Pancreas (tissue), 10 donors: ENCODE measurements at regions not wholly inside any gene's neighbourhood (a gene's known extent, or its start where the extent isn't known, plus 50 kb on each side); places are given as distances from the start of the nearest gene placed in this dataset.

Experiments
- ATAC-seq, 4 donors: fragments of 200-7000 bp; cut with Tn5 transposase; one replicate each; pipeline versions ENCODE4 v1.8.0 to v1.9.1; 2020; ENCODE audit warnings: mild to moderate bottlenecking in 4 of 4, moderate library complexity in 4 of 4
- DNase-seq, 6 donors: peaks; one replicate each; pipeline ENCODE4 v3.0.0-alpha.2; 2020
- FAIRE-seq: peaks from 2 replicates; lab custom pipeline; 2012; peaks lifted over from hg19 to GRCh38; lab: Jason Lieb, UNC
- H3K27ac ChIP-seq, 4 donors: fragments of 200-600 bp; sonication (generic); 1 replicate in 3 of 4; 2 replicates in 1 of 4; pipeline versions ENCODE4 v1.5.0 to v1.8.0; 2020
- H3K27me3 ChIP-seq, 4 donors: fragments of 200-600 bp; one replicate each; pipeline ENCODE4 v1.8.0; 2021
- H3K36me3 ChIP-seq, 3 donors: fragments of 200-600 bp; sonication (generic) in 1 of 3; one replicate each; pipeline versions ENCODE4 v1.5.0 to v1.8.0; 2020 to 2021
- H3K4me1 ChIP-seq, 3 donors: fragments of 200-600 bp; one replicate each; pipeline ENCODE4 v1.8.0; 2021
- H3K4me3 ChIP-seq, 4 donors: fragments of 200-600 bp; sonication (generic) in 2 of 4; one replicate each; pipeline versions ENCODE4 v1.5.0 to v1.8.0; 2020 to 2021
- H3K9me3 ChIP-seq, 4 donors: fragments of 200-600 bp; one replicate each; pipeline ENCODE4 v1.8.0; 2021
- CTCF ChIP-seq, 4 donors: fragments of 200-600 bp; sonication (generic) in 3 of 4; IDR thresholded peaks; one replicate each; pipeline versions ENCODE4 v1.5.0 to v1.8.0; 2021; ENCODE audit warnings: antibody characterized with exemption in 4 of 4
- WGBS, 2 donors: extraction: QIAGEN DNeasy Blood & Tissue Kit; methylation state at CpG; one replicate each; pipeline ENCODE4 v1.1.7; 2013; 5-methylcytosine and 5-hydroxymethylcytosine counted together
- intact Hi-C, 3 donors: fragments of 100-400 bp; cut with DNase I; formaldehyde crosslinking; loops; one replicate each; pipeline versions ENCODE4 v1.11.1 to v1.14.2; 2022
- donor health status: healthy with polysubstance abuse.
- donor health status: DM: no; HTN: no; CAD: no; lungs with moderate emphysema.
- donor health status: DM: no; HTN: no; CAD: no.
- donor health status: control.
- donor health status: control.
- donor health status: Bipolar disorder and iron deficiency.
- donor health status: DM: yes; HTN: yes; CAD: no.
- donor health status: DM: no; HTN: no; CAD: no.
- donor health status: DM: no; HTN: no; CAD: no.
- donor health status: DM: yes; HTN: yes; CAD: no.

DNA sequence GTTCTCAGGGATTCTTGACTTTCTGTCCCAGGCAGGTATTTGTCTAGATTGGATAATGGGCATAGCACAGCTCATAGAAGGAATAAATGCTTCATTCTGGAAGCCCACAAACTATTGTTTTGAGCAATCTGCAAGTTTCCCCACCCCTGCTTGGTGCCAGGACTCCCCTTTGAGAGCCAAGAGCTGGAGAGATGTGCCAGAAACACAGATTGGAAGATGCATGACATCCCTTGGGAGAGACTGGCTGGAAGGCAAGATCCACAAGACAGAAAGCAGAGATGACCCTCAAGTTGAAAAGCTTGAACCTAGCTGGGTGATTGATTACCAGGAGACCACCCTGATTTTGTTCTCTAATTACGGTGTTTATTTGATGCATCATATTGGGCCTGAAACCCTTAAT is 89.2 kb upstream of the E2F8 start:
- 93 to 95% methylated on average over 1 of the region's 1 CpG for WGBS, 2 donors
- Histone ChIP-seq H3K36me3 (no peaks in the 10 kb centered on the region), H3K9me3 (no peaks in the 10 kb centered on the region), H3K27ac (no peak overlapping the region), H3K27me3 (no peaks in the 10 kb centered on the region), H3K4me3 (no peak overlapping the region), H3K4me1 (peaks cover 0 to 6% (median 0%) of the 10 kb centered on the region in 3 donors)
- TF ChIP-seq CTCF (IDR thresholded peaks at IDR 0.05) = no peak
- ATAC-seq (no peak), FAIRE-seq (no peak), DNase-seq (no peak)
- intact Hi-C loops = no loop called here

- intact Hi-C loops = no loop called here
- TF ChIP-seq CTCF (IDR thresholded peaks at IDR 0.05) = no peak
- Histone ChIP-seq H3K27me3 (no peaks in the 10 kb centered on the region), H3K9me3 (no peaks in the 10 kb centered on the region), H3K4me3 (no peak overlapping the region), H3K36me3 (no peaks in the 10 kb centered on the region), H3K4me1 (peaks cover 0 to 6% (median 0%) of the 10 kb centered on the region in 3 donors), H3K27ac (no peak overlapping the region)
- DNase-seq (no peak), ATAC-seq (no peak), FAIRE-seq (no peak)
- 58 to 63% methylated on average over 8 of the region's 8 CpGs for WGBS, 2 donors
Measured at GRCh38 chr11:19328586-19329311, 88.0 kb upstream of the E2F8 start.

DNA sequence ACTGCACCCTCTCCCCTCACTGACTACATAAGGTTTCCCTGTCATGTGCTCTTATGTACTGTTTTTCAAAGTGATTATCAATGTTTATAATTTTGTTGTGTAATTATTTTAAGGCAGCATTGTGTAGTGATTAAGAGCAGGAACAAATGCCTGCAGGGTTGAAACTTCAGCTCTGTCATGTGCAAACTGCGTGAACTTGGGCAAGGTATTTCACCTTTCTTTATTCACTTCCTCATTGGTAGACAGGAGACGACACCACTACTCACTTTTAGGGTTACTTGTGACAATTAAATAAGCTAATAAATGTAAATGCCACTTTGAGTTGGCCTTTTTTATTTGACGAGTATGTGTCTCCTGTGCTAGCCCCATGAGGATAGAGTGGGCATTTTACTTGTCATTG is 86.5 kb upstream of the E2F8 start:
- no peak overlapping the region for H3K4me3 ChIP-seq
- ATAC-seq = no peak
- no peak for DNase-seq
- H3K27ac ChIP-seq = no peak overlapping the region
- intact Hi-C loops = no loop called here
- TF ChIP-seq CTCF (IDR thresholded peaks at IDR 0.05) = no peak
- FAIRE-seq = no peak
- no peaks in the 10 kb centered on the region for H3K9me3 ChIP-seq
- WGBS, 2 donors = 82 to 83% methylated on average over 3 of the region's 3 CpGs
- no peaks in the 10 kb centered on the region for H3K36me3 ChIP-seq
- H3K27me3 ChIP-seq = no peaks in the 10 kb centered on the region
- peaks cover 0 to 6% (median 0%) of the 10 kb centered on the region in 3 donors for H3K4me1 ChIP-seq

DNA sequence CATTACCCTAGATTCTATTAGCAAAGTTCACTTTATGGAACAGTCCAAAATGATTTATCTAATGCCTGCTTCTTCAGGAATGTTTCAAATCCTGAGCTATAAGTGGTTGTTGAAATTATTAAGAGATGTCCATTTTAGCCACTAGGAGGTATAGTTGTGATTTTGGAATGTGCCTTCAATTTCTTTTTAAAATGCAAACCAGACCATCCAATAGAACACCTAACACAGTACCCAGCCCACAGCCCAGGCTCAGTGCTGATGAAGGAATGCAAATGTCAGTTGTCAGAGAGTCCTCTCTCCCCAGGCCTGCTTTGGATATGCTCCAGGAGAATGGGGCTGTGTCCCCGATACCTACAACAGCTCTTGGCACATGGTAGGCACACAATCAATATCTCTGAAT is 85.8 kb upstream of the E2F8 start:
- DNase-seq = no peak
- H3K4me3 ChIP-seq = no peak overlapping the region
- intact Hi-C loops = no loop called here
- FAIRE-seq = no peak
- no peak overlapping the region for H3K27ac ChIP-seq
- peak in 2 of 4 donors; percentile 15 to 56 for ATAC-seq
- H3K9me3 ChIP-seq = no peaks in the 10 kb centered on the region
- peaks cover 0 to 6% (median 0%) of the 10 kb centered on the region in 3 donors for H3K4me1 ChIP-seq
- H3K36me3 ChIP-seq = no peaks in the 10 kb centered on the region
- 17 to 25% methylated on average over 1 of the region's 1 CpG for WGBS, 2 donors
- H3K27me3 ChIP-seq = no peaks in the 10 kb centered on the region
- TF ChIP-seq CTCF (IDR thresholded peaks at IDR 0.05) = no peak

DNA sequence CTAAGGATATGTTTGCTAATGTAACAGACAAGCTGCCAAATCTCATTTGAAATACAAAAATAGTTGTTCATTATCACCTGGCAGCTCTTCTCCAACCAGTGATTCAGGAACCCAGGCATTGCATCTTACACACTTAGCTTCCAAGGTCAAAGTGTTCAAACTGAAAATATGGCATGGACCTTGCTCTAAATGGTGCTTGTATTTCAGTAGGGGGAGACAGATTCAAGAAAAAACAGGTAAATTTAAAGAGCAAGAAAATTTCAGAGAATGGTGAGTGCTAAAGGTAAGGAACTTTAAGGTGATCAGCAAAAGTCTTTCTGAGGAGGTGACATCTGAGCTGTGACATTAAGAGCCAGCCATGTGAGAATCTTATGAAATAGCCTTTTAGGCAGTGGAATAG is 82.8 kb upstream of the E2F8 start:
- Histone ChIP-seq H3K4me1 (peaks cover 0 to 6% (median 0%) of the 10 kb centered on the region in 3 donors), H3K9me3 (no peaks in the 10 kb centered on the region), H3K27ac (no peak overlapping the region), H3K27me3 (no peaks in the 10 kb centered on the region), H3K36me3 (no peaks in the 10 kb centered on the region), H3K4me3 (no peak overlapping the region)
- ATAC-seq (no peak), DNase-seq (no peak), FAIRE-seq (no peak)
- intact Hi-C loops = no loop called here
- no peak for TF ChIP-seq CTCF (IDR thresholded peaks at IDR 0.05)
